Neural progenitor cell (in vitro differentiated cells): ENCODE measurements at regions not wholly inside any gene's neighbourhood (a gene's known extent, or its start where the extent isn't known, plus 50 kb on each side); places are given as distances from the start of the nearest gene placed in this dataset.

ENCODE experiments used
- CTCF ChIP-seq: fragments of 200-600 bp; sonication (generic); IDR thresholded peaks from 2 replicates; pipeline ENCODE4 v1.5.1; 2017; ENCODE audit warnings: antibody characterized with exemption, mild to moderate bottlenecking
- EZH2 ChIP-seq: fragments of 200-600 bp; sonication (generic); IDR thresholded peaks from 2 replicates; pipeline ENCODE4 v1.6.1; 2017; ENCODE audit warnings: antibody characterized with exemption, mild to moderate bottlenecking, moderate library complexity
- EZH2phosphoT487 ChIP-seq: fragments of 200-600 bp; sonication (generic); IDR thresholded peaks from 2 replicates; pipeline ENCODE4 v1.6.1; 2017; ENCODE audit warnings: antibody characterized with exemption

GRCh38 chrX:127606590-127606989, 445.6 kb downstream of the ACTRT1 start:
- TF ChIP-seq CTCF (no peak), EZH2 (no peak), EZH2phosphoT487 (no peak)
